ENCODE measurements at regions not wholly inside any gene's neighbourhood (a gene's known extent, or its start where the extent isn't known, plus 50 kb on each side); places are given as distances from the start of the nearest gene placed in this dataset.

- WGBS (ENCODE audit: insufficient coverage, insufficient replicate concordance, low lambda C conversion rate, missing lambda C conversion rate), result 53% methylated on average over 1 of the region's 1 CpG
- no peak for TF ChIP-seq NBN (IDR thresholded peaks at IDR 0.05)
- no peak for TF ChIP-seq PAX8 (IDR thresholded peaks at IDR 0.05)
- no peak for TF ChIP-seq CBX5 (IDR thresholded peaks at IDR 0.05; ENCODE audit: low read depth)
- TF ChIP-seq E2F4 (IDR thresholded peaks at IDR 0.05; ENCODE audit: low read depth, low read length), result no peak
- no peak for TF ChIP-seq CHD4 (IDR thresholded peaks at IDR 0.05)
- no peak for TF ChIP-seq USF1 (IDR thresholded peaks at IDR 0.05; ENCODE audit: borderline replicate concordance, extremely low read length, insufficient read depth, low read depth, low read length)
- TF ChIP-seq ZNF687 (IDR thresholded peaks at IDR 0.05), result no peak
- TF ChIP-seq HDAC2 (IDR thresholded peaks at IDR 0.05), result no peak
- no peak for TF ChIP-seq RCOR1 (conservative IDR thresholded peaks at IDR 0.05; ENCODE audit: low read depth, low read length)
- TF ChIP-seq RAD21 (IDR thresholded peaks at IDR 0.05; ENCODE audit: insufficient read depth, low read depth, low read length), result no peak
- no peak for TF ChIP-seq IKZF1 (conservative IDR thresholded peaks at IDR 0.05)
- TF ChIP-seq GATAD2B (conservative IDR thresholded peaks at IDR 0.05; ENCODE audit: low read depth), result no peak
- no peak for TF ChIP-seq RELA (IDR thresholded peaks at IDR 0.05; ENCODE audit: borderline replicate concordance, partially characterized antibody)
- H3K9me3 ChIP-seq (replicated peaks; ENCODE audit: control insufficient read depth, insufficient read depth, low read length), result no peaks in the 10 kb centered on the region
- H4K20me1 ChIP-seq (ENCODE audit: control insufficient read depth, insufficient read depth), result no peaks in the 10 kb centered on the region
- no peak overlapping the region for H2AFZ ChIP-seq (ENCODE audit: control insufficient read depth, low read depth, low read length)
- BruUV-seq (replicated peaks), result no TSS peak
- no peak overlapping the region for H3K4me3 ChIP-seq
- POLR2A ChIA-PET, result no interaction called here
- RAD21 ChIA-PET (ENCODE audit: unreplicated experiment), result no interaction called here
- H3K36me3 ChIP-seq (ENCODE audit: control insufficient read depth in 2 of 2, insufficient read depth in 2 of 2, low read length in 1 of 2), result no peaks in the 10 kb centered on the region
- H3K4me2 ChIP-seq (ENCODE audit: control insufficient read depth, insufficient read depth), result no peak overlapping the region
- DNase-seq (ENCODE audit: low read depth, low spot score) (no peak), ATAC-seq (no peak), FAIRE-seq (no peak)
- in situ Hi-C loops (cut with MboI) (no loop called here), intact Hi-C loops (cut with micrococcal nuclease; ENCODE audit: unreplicated experiment) (no loop called here)
- H3K79me2 ChIP-seq (ENCODE audit: control insufficient read depth, insufficient read depth, low read length), result no peaks in the 10 kb centered on the region
- CTCF ChIA-PET, result no interaction called here
- no peaks in the 10 kb centered on the region for H3K27me3 ChIP-seq (replicated peaks in 1 of 2; ENCODE audit: control insufficient read depth in 2 of 2, insufficient read depth in 2 of 2, low read length in 1 of 2)
- no peak overlapping the region for H3K9ac ChIP-seq (ENCODE audit: control insufficient read depth, insufficient read depth, low read length)
- H3K27ac ChIP-seq (ENCODE audit: control insufficient read depth, insufficient read depth), result no peak overlapping the region
- SMC1A ChIA-PET (ENCODE audit: uncharacterized antibody, unreplicated experiment), result no interaction called here
- no peaks in the 10 kb centered on the region for H3K4me1 ChIP-seq (ENCODE audit: control insufficient read depth, insufficient read depth, low read length)
Measured at GRCh38 chr7:110210941-110211608, 879.9 kb upstream of the LRRN3 start.
